ENCODE measurements at regions not wholly inside any gene's neighbourhood (a gene's known extent, or its start where the extent isn't known, plus 50 kb on each side); places are given as distances from the start of the nearest gene placed in this dataset.

- no peak for TF ChIP-seq POLR2A (IDR thresholded peaks at IDR 0.05)
- TF ChIP-seq CTCF (IDR thresholded peaks at IDR 0.05): no peak
- no peak overlapping the region for H3K4me3 ChIP-seq (ENCODE audit: low read depth, poor library complexity, severe bottlenecking)
- no peak for DNase-seq (ENCODE audit: low spot score in 2 of 2)
- WGBS, 2 donors: 91 to 95% methylated on average over 9 of the region's 9 CpGs
- intact Hi-C loops (cut with DNase I; ENCODE audit: low total_unique reads): no loop called here
These were observed 155.9 kb upstream of the LPP start for GRCh38 chr3:187997946-187998561.

GRCh38 chr3:187998611-187999010, 155.3 kb upstream of the LPP start:
- DNase-seq (ENCODE audit: low spot score in 2 of 2): peak in 1 of 2 donors; percentile 7
- TF ChIP-seq POLR2A (IDR thresholded peaks at IDR 0.05): no peak
- TF ChIP-seq CTCF (IDR thresholded peaks at IDR 0.05): no peak
- WGBS, 2 donors: 85 to 93% methylated on average over 3 of the region's 3 CpGs
- intact Hi-C loops (cut with DNase I; ENCODE audit: low total_unique reads): no loop called here
- no peak overlapping the region for H3K4me3 ChIP-seq (ENCODE audit: low read depth, poor library complexity, severe bottlenecking)

GRCh38 chr3:187999821-188000220, 154.1 kb upstream of the LPP start:
- no peak overlapping the region for H3K4me3 ChIP-seq (ENCODE audit: low read depth, poor library complexity, severe bottlenecking)
- TF ChIP-seq POLR2A (IDR thresholded peaks at IDR 0.05): no peak
- TF ChIP-seq CTCF (IDR thresholded peaks at IDR 0.05): no peak
- peak in 1 of 2 donors; percentile 17 for DNase-seq (ENCODE audit: low spot score in 2 of 2)
- intact Hi-C loops (cut with DNase I; ENCODE audit: low total_unique reads): no loop called here
- WGBS, 2 donors: 73 to 82% methylated on average over 4 of the region's 4 CpGs

- TF ChIP-seq POLR2A (IDR thresholded peaks at IDR 0.05): no peak
- TF ChIP-seq CTCF (IDR thresholded peaks at IDR 0.05): no peak
- H3K4me3 ChIP-seq (ENCODE audit: low read depth, poor library complexity, severe bottlenecking): no peak overlapping the region
- DNase-seq (ENCODE audit: low spot score in 2 of 2): no peak
- intact Hi-C loops (cut with DNase I; ENCODE audit: low total_unique reads): no loop called here
- 66 to 69% methylated on average over 6 of the region's 6 CpGs for WGBS, 2 donors
These were observed 153.5 kb upstream of the LPP start for GRCh38 chr3:188000361-188000861.

- intact Hi-C loops (cut with DNase I; ENCODE audit: low total_unique reads): no loop called here
- no peak overlapping the region for H3K4me3 ChIP-seq (ENCODE audit: low read depth, poor library complexity, severe bottlenecking)
- TF ChIP-seq CTCF (IDR thresholded peaks at IDR 0.05) (no peak), POLR2A (IDR thresholded peaks at IDR 0.05) (no peak)
- WGBS, 2 donors: 58 to 60% methylated on average over 3 of the region's 3 CpGs
- no peak for DNase-seq (ENCODE audit: low spot score in 2 of 2)
These were observed 152.9 kb upstream of the LPP start for GRCh38 chr3:188001093-188001492.

- no peak for TF ChIP-seq POLR2A (IDR thresholded peaks at IDR 0.05)
- no peak for TF ChIP-seq CTCF (IDR thresholded peaks at IDR 0.05)
- intact Hi-C loops (cut with DNase I; ENCODE audit: low total_unique reads): no loop called here
These were observed 152.0 kb upstream of the LPP start for GRCh38 chr3:188001926-188002325.

More at GRCh38 chr3:188001926-188002325, 152.0 kb upstream of the LPP start:
- H3K4me3 ChIP-seq (ENCODE audit: low read depth, poor library complexity, severe bottlenecking): no peak overlapping the region
- DNase-seq (ENCODE audit: low spot score in 2 of 2): no peak

Data from lower leg skin (tissue), 4 donors.